ENCODE measurements at regions not wholly inside any gene's neighbourhood (a gene's known extent, or its start where the extent isn't known, plus 50 kb on each side); places are given as distances from the start of the nearest gene placed in this dataset.

DNA sequence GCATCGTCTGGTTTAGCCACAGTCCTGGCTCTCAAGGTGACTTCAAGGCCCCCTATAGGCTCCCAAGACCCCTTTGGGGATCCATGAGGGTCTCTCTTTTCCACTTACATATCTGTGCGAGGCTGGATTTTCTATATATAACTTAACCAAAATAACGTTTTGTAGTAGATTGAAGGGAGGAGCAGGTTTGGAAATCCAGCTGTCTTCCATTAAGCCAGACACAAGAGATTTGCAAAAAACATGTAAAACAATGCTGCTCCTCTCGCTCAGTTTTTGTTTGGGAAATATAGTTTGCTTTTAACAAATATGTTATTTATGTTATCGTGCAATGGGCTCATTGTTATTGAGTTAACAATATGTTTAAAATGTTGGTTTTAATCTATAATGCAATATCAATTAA lies 811.2 kb downstream of the TYW1 start:
- in situ Hi-C loops (cut with HindIII; ENCODE audit: low pct_unique_long_range_greater_than_20kb, low sequenced_read_pairs), result no loop called here
- no peak for DNase-seq (ENCODE audit: low read depth in 1 of 2, low spot score in 1 of 2)
- TF ChIP-seq JUND (IDR thresholded peaks at IDR 0.05; ENCODE audit: low read depth), result no peak

DNA sequence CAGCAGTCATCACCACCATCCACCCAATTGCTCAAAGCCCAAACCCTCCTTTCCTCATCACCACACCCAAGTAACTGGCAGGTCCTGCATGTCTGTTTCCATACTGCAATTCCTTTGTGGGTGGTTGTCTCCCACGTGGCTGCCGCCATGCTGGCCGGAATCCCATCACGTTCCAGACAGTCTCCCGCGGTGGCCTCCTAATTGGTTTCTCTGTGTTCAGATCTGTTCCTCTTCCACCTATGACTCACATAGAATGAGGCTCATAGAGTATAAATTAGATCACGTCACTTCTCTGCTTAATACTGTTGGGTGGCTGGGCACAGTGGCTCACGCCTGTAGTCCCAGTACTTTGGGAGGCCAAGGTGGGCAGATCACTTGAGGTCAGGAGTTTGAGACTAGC lies 813.0 kb downstream of the TYW1 start:
- no peak for DNase-seq (ENCODE audit: low read depth in 1 of 2, low spot score in 1 of 2)
- in situ Hi-C loops (cut with HindIII; ENCODE audit: low pct_unique_long_range_greater_than_20kb, low sequenced_read_pairs), result no loop called here
- no peak for TF ChIP-seq JUND (IDR thresholded peaks at IDR 0.05; ENCODE audit: low read depth)

DNA sequence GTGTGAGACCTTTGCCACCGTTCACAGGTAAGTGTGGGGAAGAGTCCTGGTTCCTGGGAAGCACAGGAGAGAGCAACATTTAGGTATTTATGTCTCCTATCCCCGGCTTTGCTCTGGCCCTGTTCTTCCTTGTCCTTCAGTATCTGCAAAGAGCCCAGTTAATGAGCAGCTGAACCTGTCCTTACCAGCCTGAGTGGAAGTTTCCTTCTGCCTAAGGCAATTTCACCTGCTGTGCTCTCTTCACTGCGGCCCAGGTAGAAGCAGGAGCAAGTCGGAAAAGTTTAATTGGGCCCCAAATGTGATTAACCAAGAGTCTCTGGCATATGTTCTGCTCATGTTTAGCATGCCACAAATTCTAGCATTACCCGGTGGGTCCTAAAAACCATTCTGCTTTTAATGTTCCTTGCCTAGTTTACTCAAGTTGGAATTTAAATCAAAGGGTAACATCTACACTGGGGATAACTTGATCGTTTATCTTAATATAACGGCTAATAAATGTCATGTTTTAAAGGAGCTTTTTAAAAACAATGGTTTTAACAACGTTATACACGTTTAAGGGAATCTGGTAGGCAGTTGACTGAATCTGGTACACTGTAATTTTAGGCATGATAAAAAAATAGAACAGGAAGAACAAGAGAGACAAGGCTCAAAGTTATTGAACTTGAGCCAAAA lies 817.1 kb downstream of the TYW1 start:
- in situ Hi-C loops (cut with HindIII; ENCODE audit: low pct_unique_long_range_greater_than_20kb, low sequenced_read_pairs), result no loop called here
- TF ChIP-seq JUND (IDR thresholded peaks at IDR 0.05; ENCODE audit: low read depth), result no peak
- DNase-seq (ENCODE audit: low read depth in 1 of 2, low spot score in 1 of 2), result peak in 1 of 2 experiments; percentile 50

DNA sequence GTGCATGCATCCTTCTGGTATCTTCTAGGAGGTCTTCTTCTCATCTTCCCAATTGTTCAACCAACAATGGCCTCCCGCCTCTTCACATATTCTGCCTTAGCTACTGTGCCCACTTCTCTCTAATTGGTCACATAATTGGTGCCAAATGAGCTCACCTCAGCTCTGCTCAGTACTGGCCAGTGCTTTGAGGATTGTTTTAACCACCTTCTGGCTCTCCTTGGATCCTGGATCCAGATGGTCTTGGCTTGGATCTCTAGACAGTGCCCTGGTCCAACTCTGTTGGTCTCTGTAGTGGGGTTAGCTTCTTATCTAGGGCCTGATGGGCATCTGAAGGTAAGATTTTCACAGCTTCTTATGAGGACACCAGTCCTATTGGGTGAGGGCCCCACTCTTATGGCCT lies 820.8 kb downstream of the TYW1 start:
- in situ Hi-C loops (cut with HindIII; ENCODE audit: low pct_unique_long_range_greater_than_20kb, low sequenced_read_pairs), result no loop called here
- no peak for TF ChIP-seq JUND (IDR thresholded peaks at IDR 0.05; ENCODE audit: low read depth)
- DNase-seq (ENCODE audit: low read depth in 1 of 2, low spot score in 1 of 2), result no peak

DNA sequence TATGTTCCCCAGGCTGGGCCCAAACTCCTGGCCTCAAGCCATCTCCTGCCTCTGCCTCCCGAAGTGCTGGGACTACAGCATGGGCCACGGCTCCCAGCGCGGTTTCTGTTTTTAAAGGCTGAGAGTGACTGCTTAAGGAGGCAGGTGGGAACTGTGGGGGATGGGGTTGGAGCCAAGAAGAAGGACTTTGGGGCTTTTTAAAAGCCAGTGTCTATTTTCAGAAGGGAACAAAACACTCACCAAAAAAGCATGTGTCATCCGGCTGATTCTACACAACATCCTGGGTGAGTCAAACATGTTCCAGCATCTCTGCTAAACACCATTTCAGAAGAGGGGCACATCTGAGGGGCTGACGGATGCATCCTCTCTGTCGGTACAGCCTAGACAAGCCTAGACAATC lies 824.5 kb downstream of the TYW1 start:
- TF ChIP-seq JUND (IDR thresholded peaks at IDR 0.05; ENCODE audit: low read depth), result no peak
- in situ Hi-C loops (cut with HindIII; ENCODE audit: low pct_unique_long_range_greater_than_20kb, low sequenced_read_pairs), result no loop called here

DNA sequence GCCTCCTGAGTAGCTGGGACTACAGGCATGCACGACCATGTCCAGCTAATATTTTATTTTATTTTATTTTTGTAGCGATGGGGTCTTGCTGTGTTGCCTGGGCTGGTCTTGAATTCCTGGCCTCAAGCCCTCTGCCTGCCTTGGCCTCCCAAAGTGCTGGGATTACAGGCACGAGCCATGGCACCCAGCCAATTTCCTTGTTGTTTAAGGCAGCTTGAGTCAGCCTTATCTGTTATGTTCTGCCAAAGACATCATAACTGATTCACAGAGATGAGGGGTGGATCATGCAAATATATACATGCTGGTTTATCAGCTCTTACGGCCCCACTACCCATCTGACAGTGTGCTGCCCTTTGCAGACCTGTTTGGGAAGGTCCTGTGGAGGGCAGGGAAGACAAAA lies 826.7 kb downstream of the TYW1 start:
- in situ Hi-C loops (cut with HindIII; ENCODE audit: low pct_unique_long_range_greater_than_20kb, low sequenced_read_pairs), result no loop called here
- TF ChIP-seq JUND (IDR thresholded peaks at IDR 0.05; ENCODE audit: low read depth), result no peak
- no peak for DNase-seq (ENCODE audit: low read depth in 1 of 2, low spot score in 1 of 2)

More for the DNA sequence above, 824.5 kb downstream of the TYW1 start:
- no peak for DNase-seq (ENCODE audit: low read depth in 1 of 2, low spot score in 1 of 2)

DNA sequence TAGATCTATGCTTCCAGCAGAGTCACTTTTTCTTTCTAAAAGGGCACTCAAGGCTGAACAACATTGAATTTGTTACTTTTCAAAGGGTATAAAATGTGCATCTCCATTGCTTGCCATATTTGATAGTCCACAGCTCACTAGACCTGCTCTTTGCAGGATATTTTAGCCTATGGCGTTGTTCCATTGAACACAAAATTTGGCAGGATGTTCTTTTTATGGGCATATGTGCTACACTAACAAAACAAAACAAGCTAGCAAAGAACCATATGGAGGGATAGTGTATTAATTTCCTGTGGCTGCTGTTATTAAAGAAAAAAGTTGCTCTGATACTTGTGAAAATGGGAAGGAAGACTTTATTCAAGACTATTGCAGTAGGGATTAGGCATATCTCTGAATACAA lies 828.7 kb downstream of the TYW1 start:
- no peak for TF ChIP-seq JUND (IDR thresholded peaks at IDR 0.05; ENCODE audit: low read depth)
- no peak for DNase-seq (ENCODE audit: low read depth in 1 of 2, low spot score in 1 of 2)
- in situ Hi-C loops (cut with HindIII; ENCODE audit: low pct_unique_long_range_greater_than_20kb, low sequenced_read_pairs), result no loop called here

DNA sequence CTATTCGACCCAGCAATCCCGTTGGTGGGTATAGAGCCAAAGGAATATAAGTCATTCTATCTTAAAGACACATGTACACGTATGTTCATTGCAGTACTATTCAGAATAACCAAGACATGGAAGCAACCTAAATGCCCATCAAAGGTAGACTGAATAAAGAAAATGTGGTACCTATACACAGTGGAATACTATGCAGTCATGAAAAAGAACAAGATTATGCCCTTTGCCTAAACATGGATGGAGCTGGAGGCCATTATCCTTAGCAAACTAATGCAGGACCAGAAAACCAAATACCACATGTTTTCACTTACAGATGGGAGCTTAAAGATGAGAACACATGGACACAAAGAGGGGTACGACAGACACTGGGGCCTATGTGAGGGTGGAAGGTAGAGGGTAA lies 845.3 kb downstream of the TYW1 start:
- in situ Hi-C loops (cut with HindIII; ENCODE audit: low pct_unique_long_range_greater_than_20kb, low sequenced_read_pairs), result no loop called here
- no peak for TF ChIP-seq JUND (IDR thresholded peaks at IDR 0.05; ENCODE audit: low read depth)
- DNase-seq (ENCODE audit: low read depth in 1 of 2, low spot score in 1 of 2), result no peak

DNA sequence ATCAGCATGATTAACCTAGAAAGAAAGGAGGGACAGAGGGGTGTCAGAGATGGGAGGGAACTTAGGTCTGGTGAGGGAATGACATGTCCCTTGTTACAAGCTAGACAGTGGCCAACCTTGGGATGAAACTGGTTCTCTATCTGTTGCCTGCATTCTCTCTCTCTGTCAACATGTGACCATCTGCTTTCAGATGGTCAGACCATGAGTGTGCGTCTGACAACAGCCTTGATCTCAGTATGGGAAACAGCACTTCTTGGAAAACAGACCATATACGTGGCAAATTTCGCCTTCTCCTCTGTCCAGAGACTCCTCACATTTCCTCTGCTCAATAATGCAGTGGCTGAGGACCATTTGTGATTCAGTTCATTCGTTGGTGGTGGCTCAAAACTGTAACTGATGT lies 845.9 kb downstream of the TYW1 start:
- no peak for TF ChIP-seq JUND (IDR thresholded peaks at IDR 0.05; ENCODE audit: low read depth)
- no peak for DNase-seq (ENCODE audit: low read depth in 1 of 2, low spot score in 1 of 2)
- in situ Hi-C loops (cut with HindIII; ENCODE audit: low pct_unique_long_range_greater_than_20kb, low sequenced_read_pairs), result no loop called here

DNA sequence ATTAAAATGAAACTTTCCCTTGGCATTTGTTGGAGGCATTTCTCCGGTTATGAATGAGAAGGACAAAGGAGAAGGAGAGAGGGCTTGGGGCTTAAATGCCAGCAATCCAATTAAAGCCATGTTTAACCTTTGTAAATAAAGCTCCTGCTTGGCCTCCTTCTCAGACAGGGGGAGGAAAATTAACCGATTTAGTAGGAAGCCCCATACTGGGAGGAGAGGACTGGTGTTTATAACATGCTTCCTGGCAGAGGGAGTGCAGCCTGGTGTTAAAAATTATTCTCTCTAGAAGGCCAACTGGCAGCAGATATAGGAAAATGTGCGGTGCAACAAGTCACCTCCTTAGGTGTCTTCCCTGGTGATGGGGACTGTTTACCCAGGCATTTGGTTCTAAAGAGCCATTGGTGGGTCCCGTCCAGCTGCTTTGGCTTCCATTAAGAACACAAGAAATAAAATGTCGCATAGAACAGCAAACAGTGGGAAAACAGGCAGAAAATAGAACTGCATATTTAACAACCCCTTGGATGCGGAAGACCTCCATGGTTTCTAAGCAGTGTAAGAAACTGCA lies 846.5 kb downstream of the TYW1 start:
- in situ Hi-C loops (cut with HindIII; ENCODE audit: low pct_unique_long_range_greater_than_20kb, low sequenced_read_pairs), result no loop called here
- no peak for DNase-seq (ENCODE audit: low read depth in 1 of 2, low spot score in 1 of 2)
- no peak for TF ChIP-seq JUND (IDR thresholded peaks at IDR 0.05; ENCODE audit: low read depth)

DNA sequence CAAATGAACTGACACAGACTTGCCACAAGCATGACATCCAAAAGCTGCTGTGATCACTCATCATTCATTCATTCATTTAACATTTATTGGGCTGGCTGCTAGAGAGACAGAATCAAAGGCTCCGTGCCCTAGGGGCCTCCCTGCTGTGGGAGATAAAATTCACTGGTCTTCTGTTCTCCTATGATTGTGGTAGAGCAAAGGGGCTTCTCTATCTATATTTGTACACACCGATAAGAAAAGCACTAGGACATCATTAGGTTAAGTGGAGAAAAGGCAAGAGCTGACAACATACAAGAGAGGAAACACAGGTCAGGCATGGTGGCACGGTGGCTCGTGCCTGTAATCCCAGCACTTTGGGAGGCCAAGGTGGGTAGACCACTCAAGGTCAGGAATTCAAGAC lies 847.0 kb downstream of the TYW1 start:
- no peak for TF ChIP-seq JUND (IDR thresholded peaks at IDR 0.05; ENCODE audit: low read depth)
- in situ Hi-C loops (cut with HindIII; ENCODE audit: low pct_unique_long_range_greater_than_20kb, low sequenced_read_pairs), result no loop called here

DNA sequence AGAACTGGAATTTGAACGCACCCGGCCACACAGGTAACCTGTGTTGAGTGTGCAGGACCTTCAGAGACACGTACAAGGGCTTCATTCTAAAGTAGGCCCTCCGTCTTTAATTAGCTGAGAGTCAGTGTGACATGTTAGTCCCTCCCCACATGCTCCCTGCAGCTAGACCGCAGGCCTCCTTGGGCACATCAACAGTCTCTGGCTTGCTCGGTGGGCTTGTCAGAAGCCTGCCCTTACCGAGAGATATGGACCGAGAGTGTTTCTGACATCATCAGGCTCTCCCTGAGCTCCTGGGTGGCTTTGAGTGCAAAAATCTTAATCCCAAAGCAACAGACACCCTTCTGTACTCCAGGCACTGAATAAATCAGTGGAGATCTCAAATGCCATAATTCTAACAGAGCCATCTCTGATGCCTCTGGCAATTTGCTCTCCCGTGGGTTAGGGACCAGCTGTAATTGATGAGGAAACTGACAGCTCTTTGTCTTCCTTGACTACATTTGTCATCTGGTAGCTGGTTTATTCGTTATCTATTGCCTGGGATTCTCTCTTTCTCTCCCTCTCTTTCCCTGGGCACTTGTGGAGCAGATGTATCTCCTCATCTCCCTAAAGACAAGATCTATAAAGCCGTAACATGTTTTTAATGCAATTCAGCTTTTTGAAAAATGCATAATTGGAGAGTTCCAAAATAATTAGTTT lies 850.6 kb downstream of the TYW1 start:
- TF ChIP-seq JUND (IDR thresholded peaks at IDR 0.05; ENCODE audit: low read depth), result no peak
- in situ Hi-C loops (cut with HindIII; ENCODE audit: low pct_unique_long_range_greater_than_20kb, low sequenced_read_pairs), result no loop called here
- DNase-seq (ENCODE audit: low read depth in 1 of 2, low spot score in 1 of 2), result no peak

More for the DNA sequence above, 847.0 kb downstream of the TYW1 start:
- no peak for DNase-seq (ENCODE audit: low read depth in 1 of 2, low spot score in 1 of 2)
